ENCODE measurements at regions not wholly inside any gene's neighbourhood (a gene's known extent, or its start where the extent isn't known, plus 50 kb on each side); places are given as distances from the start of the nearest gene placed in this dataset.
A peak's percentile ranks its signal among the peaks of the same experiment; 100 is the strongest.

DNA sequence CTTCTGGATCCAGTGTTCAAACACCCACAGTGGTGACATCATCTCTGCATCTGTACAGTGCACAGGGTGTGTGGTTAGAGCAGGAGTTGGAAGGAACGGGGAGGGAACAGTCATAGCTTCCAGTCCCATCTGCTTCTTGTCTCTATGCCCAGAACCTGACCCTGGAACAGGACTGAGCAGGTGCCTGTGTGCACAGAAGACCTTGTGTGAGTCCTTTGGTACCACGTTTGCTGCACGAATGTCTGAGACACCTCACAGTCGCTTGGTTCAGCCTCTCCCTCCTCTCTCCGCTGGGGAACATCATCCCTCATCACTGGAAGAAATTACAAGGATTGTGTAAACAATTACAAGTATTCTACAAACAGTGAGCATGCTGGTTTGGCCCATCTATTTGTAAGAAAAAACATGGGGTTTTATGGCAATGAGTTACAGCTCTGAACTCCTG, 243.0 kb upstream of the KLF6 start:
- TF ChIP-seq, protein P1, sequence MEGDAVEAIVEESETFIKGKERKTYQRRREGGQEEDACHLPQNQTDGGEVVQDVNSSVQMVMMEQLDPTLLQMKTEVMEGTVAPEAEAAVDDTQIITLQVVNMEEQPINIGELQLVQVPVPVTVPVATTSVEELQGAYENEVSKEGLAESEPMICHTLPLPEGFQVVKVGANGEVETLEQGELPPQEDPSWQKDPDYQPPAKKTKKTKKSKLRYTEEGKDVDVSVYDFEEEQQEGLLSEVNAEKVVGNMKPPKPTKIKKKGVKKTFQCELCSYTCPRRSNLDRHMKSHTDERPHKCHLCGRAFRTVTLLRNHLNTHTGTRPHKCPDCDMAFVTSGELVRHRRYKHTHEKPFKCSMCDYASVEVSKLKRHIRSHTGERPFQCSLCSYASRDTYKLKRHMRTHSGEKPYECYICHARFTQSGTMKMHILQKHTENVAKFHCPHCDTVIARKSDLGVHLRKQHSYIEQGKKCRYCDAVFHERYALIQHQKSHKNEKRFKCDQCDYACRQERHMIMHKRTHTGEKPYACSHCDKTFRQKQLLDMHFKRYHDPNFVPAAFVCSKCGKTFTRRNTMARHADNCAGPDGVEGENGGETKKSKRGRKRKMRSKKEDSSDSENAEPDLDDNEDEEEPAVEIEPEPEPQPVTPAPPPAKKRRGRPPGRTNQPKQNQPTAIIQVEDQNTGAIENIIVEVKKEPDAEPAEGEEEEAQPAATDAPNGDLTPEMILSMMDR (IDR thresholded peaks at IDR 0.05), result no peak
- Mint-ChIP-seq H3K9me3 (ENCODE audit: low read depth) (no peaks in the 10 kb centered on the region), H3K36me3 (ENCODE audit: low read depth) (no peaks in the 10 kb centered on the region), H3K4me1 (ENCODE audit: low read depth) (peaks cover 19% of the 10 kb centered on the region), H3K27ac (ENCODE audit: unreplicated experiment) (no peak overlapping the region), H3K27me3 (ENCODE audit: low read depth) (no peaks in the 10 kb centered on the region), H3K4me3 (ENCODE audit: unreplicated experiment) (no peak overlapping the region)
- DNase-seq (ENCODE audit: low spot score), result no peak

- peaks cover 6% of the 10 kb centered on the region for H3K9me3 Mint-ChIP-seq (ENCODE audit: low read depth)
- TF ChIP-seq, protein P1 (IDR thresholded peaks at IDR 0.05), result no peak
- peaks cover 19% of the 10 kb centered on the region for H3K4me1 Mint-ChIP-seq (ENCODE audit: low read depth)
- H3K36me3 Mint-ChIP-seq (ENCODE audit: low read depth), result no peaks in the 10 kb centered on the region
- no peak overlapping the region for H3K4me3 Mint-ChIP-seq (ENCODE audit: unreplicated experiment)
- no peaks in the 10 kb centered on the region for H3K27me3 Mint-ChIP-seq (ENCODE audit: low read depth)
- H3K27ac Mint-ChIP-seq (ENCODE audit: unreplicated experiment), result peak overlapping the region; percentile 22
- DNase-seq (ENCODE audit: low spot score), result no peak
Measured at GRCh38 chr10:4025339-4025738, 240.3 kb upstream of the KLF6 start.

DNA sequence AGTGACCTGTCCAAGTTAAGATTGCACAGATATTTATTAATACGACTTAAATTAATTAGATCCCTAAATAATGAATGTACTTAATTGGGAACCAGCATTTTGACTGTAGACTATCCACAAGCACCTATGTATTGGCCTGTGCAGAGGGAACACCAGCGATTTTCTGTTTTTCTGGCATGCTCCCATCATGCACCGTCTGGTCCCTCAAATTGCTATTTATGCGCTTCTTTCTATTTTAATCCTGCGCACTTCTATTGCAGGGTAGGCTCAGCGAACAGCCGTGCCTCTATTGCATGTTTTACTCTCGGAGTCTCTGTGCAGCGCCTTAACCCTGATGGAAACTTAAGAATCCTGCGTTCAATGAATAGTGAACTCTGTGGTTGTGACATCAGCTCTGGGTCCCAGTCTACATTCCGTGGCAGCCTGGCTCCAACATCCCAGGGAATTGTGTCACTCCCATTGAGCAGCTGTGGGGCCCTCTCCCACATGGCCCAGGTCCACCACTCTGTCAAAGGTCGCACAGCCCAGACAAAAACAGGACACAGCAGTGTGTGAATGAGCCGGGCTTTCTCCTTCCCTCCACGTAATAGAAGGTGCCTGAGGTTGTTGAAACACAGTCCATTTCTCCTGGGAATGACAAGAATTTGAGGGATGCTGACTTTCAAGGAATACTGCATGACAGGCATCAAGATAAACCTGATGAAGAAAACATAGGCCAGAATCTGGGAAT, 239.7 kb upstream of the KLF6 start:
- peak overlapping the region; percentile 22 for H3K27ac Mint-ChIP-seq (ENCODE audit: unreplicated experiment)

GRCh38 chr10:4024027-4024426, 239.0 kb upstream of the KLF6 start:
- H3K9me3 Mint-ChIP-seq (ENCODE audit: low read depth), result peaks cover 6% of the 10 kb centered on the region

More for the DNA sequence above, 239.7 kb upstream of the KLF6 start:
- Mint-ChIP-seq H3K4me3 (ENCODE audit: unreplicated experiment) (no peak overlapping the region), H3K27me3 (ENCODE audit: low read depth) (no peaks in the 10 kb centered on the region), H3K4me1 (ENCODE audit: low read depth) (peaks cover 19% of the 10 kb centered on the region), H3K36me3 (ENCODE audit: low read depth) (no peaks in the 10 kb centered on the region), H3K9me3 (ENCODE audit: low read depth) (peaks cover 6% of the 10 kb centered on the region)
- DNase-seq (ENCODE audit: low spot score), result no peak
- TF ChIP-seq, protein P1 (IDR thresholded peaks at IDR 0.05), result no peak

DNA sequence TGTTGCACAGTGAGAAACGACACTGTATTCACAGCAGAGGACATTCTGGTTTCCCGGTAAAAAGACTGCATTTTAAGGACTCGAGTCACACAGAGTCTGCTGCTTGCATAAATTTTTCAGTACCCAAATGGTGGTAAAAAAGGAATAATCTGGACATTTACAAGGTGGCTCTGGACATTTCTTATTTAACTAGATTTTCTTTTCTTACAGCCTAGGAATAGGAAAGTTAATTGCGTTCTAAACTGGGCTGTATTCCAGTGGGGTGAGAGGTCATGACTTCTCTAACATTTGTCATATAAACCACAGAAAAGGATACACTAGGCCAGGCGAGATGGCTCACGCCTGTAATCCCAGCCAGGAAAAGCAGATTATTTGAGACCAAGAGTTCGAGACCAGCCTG, 237.5 kb upstream of the KLF6 start:
- Mint-ChIP-seq H3K4me3 (ENCODE audit: unreplicated experiment) (no peak overlapping the region), H3K27ac (ENCODE audit: unreplicated experiment) (no peak overlapping the region), H3K27me3 (ENCODE audit: low read depth) (no peaks in the 10 kb centered on the region), H3K9me3 (ENCODE audit: low read depth) (peaks cover 6% of the 10 kb centered on the region), H3K36me3 (ENCODE audit: low read depth) (no peaks in the 10 kb centered on the region), H3K4me1 (ENCODE audit: low read depth) (peaks cover 19% of the 10 kb centered on the region)
- TF ChIP-seq, protein P1 (IDR thresholded peaks at IDR 0.05), result no peak
- DNase-seq (ENCODE audit: low spot score), result no peak

More at GRCh38 chr10:4024027-4024426, 239.0 kb upstream of the KLF6 start:
- no peak overlapping the region for H3K27ac Mint-ChIP-seq (ENCODE audit: unreplicated experiment)
- H3K27me3 Mint-ChIP-seq (ENCODE audit: low read depth), result no peaks in the 10 kb centered on the region
- H3K4me3 Mint-ChIP-seq (ENCODE audit: unreplicated experiment), result no peak overlapping the region
- H3K36me3 Mint-ChIP-seq (ENCODE audit: low read depth), result no peaks in the 10 kb centered on the region
- TF ChIP-seq, protein P1 (IDR thresholded peaks at IDR 0.05), result no peak
- no peak for DNase-seq (ENCODE audit: low spot score)
- H3K4me1 Mint-ChIP-seq (ENCODE audit: low read depth), result peaks cover 19% of the 10 kb centered on the region

Measured in chondrocyte (in vitro differentiated cells).